LoVo (cell line): ENCODE measurements at regions not wholly inside any gene's neighbourhood (a gene's known extent, or its start where the extent isn't known, plus 50 kb on each side); places are given as distances from the start of the nearest gene placed in this dataset.
A peak's percentile ranks its signal among the peaks of the same experiment; 100 is the strongest.
"Not testable (repeated sequence)": the region's sequence is repeated elsewhere in the genome, so short reads cannot be mapped to it uniquely, and the experiment has no call there.

Experiments used
- DNase-seq: peaks from one replicate; pipeline ENCODE4 v3.0.0-alpha.2; 2016; ENCODE audit warnings: low spot score

GRCh38 chr10:17538941-17539340 is 78.2 kb downstream of the HACD1 start:
- DNase-seq: no peak

- no peak for DNase-seq
These were observed 79.9 kb downstream of the HACD1 start for GRCh38 chr10:17537281-17537680.

- no peak for DNase-seq
These were observed 81.0 kb downstream of the HACD1 start for GRCh38 chr10:17536221-17536620.

- DNase-seq: no peak
These were observed 79.3 kb upstream of the ST8SIA6 start for GRCh38 chr10:17533731-17534130.

- no peak for DNase-seq
These were observed 74.0 kb upstream of the ST8SIA6 start for GRCh38 chr10:17528306-17528862.

GRCh38 chr10:17527514-17528146 is 73.2 kb upstream of the ST8SIA6 start:
- DNase-seq: peak; percentile 77

GRCh38 chr10:17526571-17526970 is 72.2 kb upstream of the ST8SIA6 start:
- DNase-seq: not testable (repeated sequence)

GRCh38 chr10:17523917-17524316 is 69.5 kb upstream of the ST8SIA6 start:
- peak; percentile 56 for DNase-seq

- peak; percentile 64 for DNase-seq
These were observed 68.9 kb upstream of the ST8SIA6 start for GRCh38 chr10:17523246-17523753.

GRCh38 chr10:17522269-17522668 is 67.9 kb upstream of the ST8SIA6 start:
- DNase-seq: not testable (repeated sequence)

GRCh38 chr10:17519457-17519856 is 65.1 kb upstream of the ST8SIA6 start:
- no peak for DNase-seq

- DNase-seq: no peak
These were observed 63.9 kb upstream of the ST8SIA6 start for GRCh38 chr10:17518338-17518737.

GRCh38 chr10:17516376-17516775 is 62.0 kb upstream of the ST8SIA6 start:
- DNase-seq: no peak

- peak; percentile 90 for DNase-seq
These were observed 58.1 kb upstream of the ST8SIA6 start for GRCh38 chr10:17512341-17513001.

GRCh38 chr10:17510242-17510908 is 56.0 kb upstream of the ST8SIA6 start:
- DNase-seq: no peak

- no peak for DNase-seq
These were observed 53.1 kb upstream of the ST8SIA6 start for GRCh38 chr10:17507538-17507937.

GRCh38 chr10:17506856-17507471 is 52.6 kb upstream of the ST8SIA6 start:
- DNase-seq: no peak

GRCh38 chr10:17506390-17506789 is 52.0 kb upstream of the ST8SIA6 start:
- DNase-seq: no peak

GRCh38 chr10:17504547-17505245 is 50.3 kb upstream of the ST8SIA6 start:
- DNase-seq: no peak
